ENCODE measurements at regions not wholly inside any gene's neighbourhood (a gene's known extent, or its start where the extent isn't known, plus 50 kb on each side); places are given as distances from the start of the nearest gene placed in this dataset.
"Not testable (repeated sequence)": the region's sequence is repeated elsewhere in the genome, so short reads cannot be mapped to it uniquely, and the experiment has no call there.

- DNase-seq: no peak
Observed at GRCh38 chr14:106026026-106026425, 499.6 kb downstream of the TMEM121 start.

- DNase-seq: not testable (repeated sequence)
Observed at GRCh38 chr14:106027759-106028158, 501.4 kb downstream of the TMEM121 start.

- no peak for DNase-seq
Observed at GRCh38 chr14:106029959-106030358, 503.6 kb downstream of the TMEM121 start.

- no peak for DNase-seq
Observed at GRCh38 chr14:106037380-106037779, 511.0 kb downstream of the TMEM121 start.

- no peak for DNase-seq
Observed at GRCh38 chr14:106038263-106038662, 511.9 kb downstream of the TMEM121 start.

GRCh38 chr14:106039400-106039799 lies 513.0 kb downstream of the TMEM121 start:
- DNase-seq: no peak

GRCh38 chr14:106044515-106044914 lies 518.1 kb downstream of the TMEM121 start:
- no peak for DNase-seq

GRCh38 chr14:106044949-106045596 lies 518.7 kb downstream of the TMEM121 start:
- DNase-seq: peak; percentile 44

- DNase-seq: no peak
Observed at GRCh38 chr14:106051796-106052195, 525.4 kb downstream of the TMEM121 start.

GRCh38 chr14:106055289-106055688 lies 528.9 kb downstream of the TMEM121 start:
- no peak for DNase-seq

GRCh38 chr14:106058342-106058741 lies 532.0 kb downstream of the TMEM121 start:
- no peak for DNase-seq

GRCh38 chr14:106060276-106060975 lies 534.0 kb downstream of the TMEM121 start:
- no peak for DNase-seq

GRCh38 chr14:106061877-106062500 lies 535.6 kb downstream of the TMEM121 start:
- DNase-seq: peak; percentile 16 to 33

GRCh38 chr14:106062502-106063272 lies 536.3 kb downstream of the TMEM121 start:
- no peak for DNase-seq

GRCh38 chr14:106067935-106068334 lies 541.6 kb downstream of the TMEM121 start:
- no peak for DNase-seq

- DNase-seq: no peak
Observed at GRCh38 chr14:106069804-106070625, 543.6 kb downstream of the TMEM121 start.

- no peak for DNase-seq
Observed at GRCh38 chr14:106080922-106081321, 554.5 kb downstream of the TMEM121 start.

- DNase-seq: not testable (repeated sequence)
Observed at GRCh38 chr14:106081721-106082120, 555.3 kb downstream of the TMEM121 start.

GRCh38 chr14:106083082-106083481 lies 556.7 kb downstream of the TMEM121 start:
- no peak for DNase-seq

GRCh38 chr14:106087837-106088236 lies 561.5 kb downstream of the TMEM121 start:
- DNase-seq: no peak

GRCh38 chr14:106088860-106089259 lies 562.5 kb downstream of the TMEM121 start:
- not testable (repeated sequence) for DNase-seq

- no peak for DNase-seq
Observed at GRCh38 chr14:106094654-106095189, 568.3 kb downstream of the TMEM121 start.
